RWPE2 (cell line): ENCODE measurements at regions not wholly inside any gene's neighbourhood (a gene's known extent, or its start where the extent isn't known, plus 50 kb on each side); places are given as distances from the start of the nearest gene placed in this dataset.

Experiments used
- ATAC-seq: fragments of 200-7000 bp; cut with Tn5 transposase; 3 replicates; pipeline ENCODE4 v1.9.1; 2021; ENCODE audit warnings: low read depth
- DNase-seq: peaks from one replicate; pipeline ENCODE4 v3.0.0-alpha.2; 2020; ENCODE audit warnings: low spot score
- H3K27ac ChIP-seq: fragments of 450-650 bp; 2 replicates; pipeline ENCODE4 v1.5.1; 2017; ENCODE audit warnings: mild to moderate bottlenecking; ENCODE audit not compliant: poor library complexity, severe bottlenecking
- H3K27me3 ChIP-seq: fragments of 250-450 bp; sonication (Bioruptor Pico); 2 replicates; pipeline ENCODE4 v1.5.1; 2021; ENCODE audit warnings: mild to moderate bottlenecking, moderate library complexity; ENCODE audit not compliant: insufficient read depth, poor library complexity, severe bottlenecking
- H3K36me3 ChIP-seq: fragments of 250-450 bp; sonication (Bioruptor Pico); 2 replicates; pipeline ENCODE4 v1.5.1; 2020; ENCODE audit warnings: low read depth, mild to moderate bottlenecking, moderate library complexity
- H3K4me1 ChIP-seq: fragments of 250-450 bp; sonication (Bioruptor Pico); 2 replicates; pipeline ENCODE4 v1.5.1; 2021; ENCODE audit warnings: mild to moderate bottlenecking, moderate library complexity; ENCODE audit not compliant: insufficient read depth, poor library complexity, severe bottlenecking
- H3K4me3 ChIP-seq: fragments of 250-450 bp; sonication (Bioruptor Pico); 2 replicates; pipeline ENCODE4 v1.5.1; 2021; ENCODE audit warnings: mild to moderate bottlenecking, moderate library complexity; ENCODE audit not compliant: severe bottlenecking
- H3K9me3 ChIP-seq: fragments of 250-450 bp; sonication (Bioruptor Pico); 2 replicates; pipeline ENCODE4 v1.5.1; 2021; ENCODE audit warnings: mild to moderate bottlenecking, moderate library complexity; ENCODE audit not compliant: severe bottlenecking
- TF ChIP-seq, protein P1 (sequence below): fragments of 450-650 bp; IDR thresholded peaks from one replicate; pipeline ENCODE4 v1.5.1; 2017; ENCODE audit warnings: mild to moderate bottlenecking, moderate library complexity; ENCODE audit not compliant: poor library complexity, severe bottlenecking

DNA sequence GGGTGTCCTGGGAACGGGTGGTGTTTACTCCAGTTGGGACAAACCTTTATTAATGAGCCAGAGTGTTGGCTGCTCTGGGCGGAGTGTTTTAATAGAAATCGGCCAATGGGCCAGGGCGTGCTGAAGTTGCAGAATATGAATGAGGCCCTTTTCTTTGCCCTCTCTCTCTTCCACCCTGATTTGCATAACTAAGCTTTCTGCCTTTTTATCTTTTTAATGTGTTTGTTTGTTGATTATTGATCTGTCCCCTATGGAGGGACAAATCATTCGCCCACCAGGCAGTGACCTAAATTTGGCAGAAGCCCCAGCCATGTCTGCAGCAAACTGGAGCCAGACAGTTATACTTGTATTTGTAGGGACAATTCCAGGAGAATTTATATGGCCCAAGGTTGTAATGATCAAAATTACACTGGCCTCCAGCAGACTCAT, 420.9 kb downstream of the PREX1 start:
- Histone ChIP-seq H3K36me3 (no peaks in the 10 kb centered on the region), H3K27ac (no peak overlapping the region), H3K4me1 (peaks cover 5% of the 10 kb centered on the region), H3K4me3 (no peak overlapping the region), H3K9me3 (no peaks in the 10 kb centered on the region), H3K27me3 (peaks cover under 1% of the 10 kb centered on the region)
- ATAC-seq (no peak), DNase-seq (no peak)
- TF ChIP-seq, protein P1, sequence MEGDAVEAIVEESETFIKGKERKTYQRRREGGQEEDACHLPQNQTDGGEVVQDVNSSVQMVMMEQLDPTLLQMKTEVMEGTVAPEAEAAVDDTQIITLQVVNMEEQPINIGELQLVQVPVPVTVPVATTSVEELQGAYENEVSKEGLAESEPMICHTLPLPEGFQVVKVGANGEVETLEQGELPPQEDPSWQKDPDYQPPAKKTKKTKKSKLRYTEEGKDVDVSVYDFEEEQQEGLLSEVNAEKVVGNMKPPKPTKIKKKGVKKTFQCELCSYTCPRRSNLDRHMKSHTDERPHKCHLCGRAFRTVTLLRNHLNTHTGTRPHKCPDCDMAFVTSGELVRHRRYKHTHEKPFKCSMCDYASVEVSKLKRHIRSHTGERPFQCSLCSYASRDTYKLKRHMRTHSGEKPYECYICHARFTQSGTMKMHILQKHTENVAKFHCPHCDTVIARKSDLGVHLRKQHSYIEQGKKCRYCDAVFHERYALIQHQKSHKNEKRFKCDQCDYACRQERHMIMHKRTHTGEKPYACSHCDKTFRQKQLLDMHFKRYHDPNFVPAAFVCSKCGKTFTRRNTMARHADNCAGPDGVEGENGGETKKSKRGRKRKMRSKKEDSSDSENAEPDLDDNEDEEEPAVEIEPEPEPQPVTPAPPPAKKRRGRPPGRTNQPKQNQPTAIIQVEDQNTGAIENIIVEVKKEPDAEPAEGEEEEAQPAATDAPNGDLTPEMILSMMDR: no peak

DNA sequence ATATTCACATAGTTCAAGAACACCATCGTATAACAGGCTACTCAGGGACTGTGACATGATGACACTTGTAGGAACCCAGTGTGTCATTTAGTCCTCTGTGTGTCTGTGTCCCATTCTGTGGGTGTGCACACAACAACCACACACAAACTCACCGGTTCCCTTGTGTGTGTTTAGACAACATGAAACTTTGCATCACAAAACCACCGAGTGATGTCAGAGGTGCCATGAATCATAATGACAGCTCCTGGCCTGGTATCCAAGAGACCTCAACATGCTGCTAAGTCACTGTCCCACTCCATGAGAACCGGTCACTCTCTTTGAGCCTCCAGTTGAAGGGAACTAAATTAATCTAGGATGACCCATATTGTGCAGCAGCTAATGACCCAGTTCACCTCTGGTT, 421.3 kb downstream of the PREX1 start:
- H3K9me3 ChIP-seq: no peaks in the 10 kb centered on the region
- ATAC-seq: no peak
- no peak overlapping the region for H3K4me3 ChIP-seq
- no peaks in the 10 kb centered on the region for H3K36me3 ChIP-seq
- TF ChIP-seq, protein P1: no peak
- peaks cover 4% of the 10 kb centered on the region for H3K27me3 ChIP-seq
- DNase-seq: no peak
- no peak overlapping the region for H3K27ac ChIP-seq
- H3K4me1 ChIP-seq: peaks cover 5% of the 10 kb centered on the region

DNA sequence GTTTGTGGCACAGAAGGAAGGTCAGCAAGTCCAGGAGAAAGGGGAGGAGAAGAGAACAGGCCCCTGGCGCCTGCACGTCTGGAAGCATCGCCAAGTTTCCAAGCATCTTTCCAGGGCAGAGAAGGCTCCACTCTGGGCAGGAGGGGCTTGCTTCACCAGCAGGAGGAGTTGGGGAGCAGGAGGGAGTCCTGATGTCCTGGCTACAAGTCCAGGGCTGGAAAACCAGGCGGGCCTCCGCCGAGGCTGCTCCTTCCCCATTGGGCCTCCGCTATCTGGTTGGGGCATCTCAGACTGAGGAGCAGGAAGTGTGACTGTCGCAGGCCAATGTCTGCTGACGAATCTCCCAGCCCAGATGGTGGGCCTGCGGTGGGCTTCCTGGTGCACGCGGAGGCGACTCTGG, 421.9 kb downstream of the PREX1 start:
- TF ChIP-seq, protein P1: no peak
- Histone ChIP-seq H3K36me3 (no peaks in the 10 kb centered on the region), H3K9me3 (no peaks in the 10 kb centered on the region), H3K27ac (no peak overlapping the region), H3K4me1 (peaks cover 5% of the 10 kb centered on the region), H3K27me3 (peaks cover 8% of the 10 kb centered on the region), H3K4me3 (no peak overlapping the region)
- no peak for DNase-seq
- ATAC-seq: no peak

DNA sequence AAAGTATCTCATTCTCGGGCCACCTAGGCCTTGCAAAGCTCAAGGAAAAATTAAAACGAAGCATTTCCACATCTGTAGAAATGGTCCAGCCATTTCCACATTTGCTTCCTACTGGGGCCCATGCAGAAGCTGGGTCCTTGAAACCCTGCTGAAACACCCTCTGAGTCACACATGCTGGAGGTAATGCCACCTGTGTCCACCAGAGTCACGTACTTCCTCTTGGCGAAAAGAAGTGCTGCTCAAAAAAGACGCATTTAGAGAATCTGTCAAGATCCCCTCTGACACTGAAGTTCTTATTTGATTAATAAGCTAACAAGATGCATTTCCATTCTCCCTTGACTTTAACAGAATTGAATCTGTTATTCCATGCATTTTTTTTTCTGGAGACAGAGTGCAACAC, 423.2 kb downstream of the PREX1 start:
- H3K36me3 ChIP-seq: no peaks in the 10 kb centered on the region
- DNase-seq (no peak), ATAC-seq (peak; percentile 27; the same call in 1 of the 3 replicates)
- no peak overlapping the region for H3K4me3 ChIP-seq
- peaks cover 11% of the 10 kb centered on the region for H3K27me3 ChIP-seq
- no peaks in the 10 kb centered on the region for H3K9me3 ChIP-seq
- TF ChIP-seq, protein P1: no peak
- peaks cover 5% of the 10 kb centered on the region for H3K4me1 ChIP-seq
- no peak overlapping the region for H3K27ac ChIP-seq

DNA sequence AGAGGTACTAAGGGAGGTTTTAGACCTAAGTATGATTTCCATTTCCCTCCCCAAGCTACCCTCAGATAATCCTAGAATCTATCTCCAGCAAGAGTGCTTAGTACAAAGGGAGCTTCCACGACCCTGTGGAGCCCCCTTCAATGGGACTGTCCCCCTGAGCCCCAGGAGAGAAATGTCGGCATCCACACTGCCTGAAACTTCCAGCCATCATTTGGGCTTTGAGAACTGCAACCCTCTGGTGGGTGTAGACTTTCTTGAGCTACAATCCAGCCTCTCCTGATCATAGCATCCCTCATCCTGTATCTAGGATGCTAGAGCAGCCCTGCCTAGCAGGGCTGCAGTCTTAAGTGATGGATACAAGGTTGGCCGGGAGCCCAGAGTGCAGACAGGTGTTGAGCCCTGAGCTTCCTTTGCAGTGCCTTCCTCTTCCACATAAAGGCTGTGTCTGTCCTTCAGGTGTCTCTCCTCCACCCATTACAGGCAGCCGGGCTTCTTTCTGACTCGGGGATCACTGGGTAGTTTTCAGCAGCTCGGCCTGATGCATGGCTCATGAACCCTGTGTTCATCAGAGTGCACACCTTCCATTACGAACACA, 424.5 kb downstream of the PREX1 start:
- Histone ChIP-seq H3K27me3 (peaks cover 11% of the 10 kb centered on the region), H3K4me1 (no peaks in the 10 kb centered on the region), H3K36me3 (no peaks in the 10 kb centered on the region), H3K4me3 (no peak overlapping the region), H3K9me3 (no peaks in the 10 kb centered on the region), H3K27ac (no peak overlapping the region)
- ATAC-seq (no peak), DNase-seq (no peak)
- TF ChIP-seq, protein P1: no peak
